NCI-H1105 treated with DMSO at 0.1 percent for 48 hours (cell line): ENCODE measurements at regions not wholly inside any gene's neighbourhood (a gene's known extent, or its start where the extent isn't known, plus 50 kb on each side); places are given as distances from the start of the nearest gene placed in this dataset.

Experiments
- DNase-seq: peaks from one replicate; lab custom pipeline; 2025; lab: John Stamatoyannopoulos, UW

- no peak for DNase-seq
Measured at GRCh38 chr6:40844246-40844645, 194.8 kb downstream of the UNC5CL start.

GRCh38 chr6:40841721-40842120 is 197.3 kb downstream of the UNC5CL start:
- no peak for DNase-seq

GRCh38 chr6:40832691-40833090 is 206.3 kb downstream of the UNC5CL start:
- DNase-seq: no peak

DNA sequence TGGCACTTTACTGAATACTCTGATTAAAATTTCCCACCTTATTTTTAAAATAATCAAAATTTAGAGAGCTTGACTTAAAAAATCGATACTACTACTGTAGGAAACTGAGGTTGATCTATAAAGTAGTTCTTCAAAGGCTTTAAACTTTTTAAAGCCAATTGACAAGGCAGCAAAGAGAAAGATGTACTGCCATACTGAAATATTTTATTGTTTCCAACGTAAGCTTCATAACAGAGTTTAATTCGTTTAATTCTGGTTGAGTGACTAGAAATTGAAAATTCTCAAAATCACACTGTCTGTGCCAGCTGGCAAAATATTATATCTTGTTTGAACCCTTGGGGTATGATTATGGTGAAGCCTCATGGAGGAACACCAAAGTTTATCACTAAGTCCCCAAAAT is 207.6 kb downstream of the UNC5CL start:
- no peak for DNase-seq

- DNase-seq: no peak
Measured at GRCh38 chr6:40825102-40825501, 213.9 kb downstream of the UNC5CL start.

DNA sequence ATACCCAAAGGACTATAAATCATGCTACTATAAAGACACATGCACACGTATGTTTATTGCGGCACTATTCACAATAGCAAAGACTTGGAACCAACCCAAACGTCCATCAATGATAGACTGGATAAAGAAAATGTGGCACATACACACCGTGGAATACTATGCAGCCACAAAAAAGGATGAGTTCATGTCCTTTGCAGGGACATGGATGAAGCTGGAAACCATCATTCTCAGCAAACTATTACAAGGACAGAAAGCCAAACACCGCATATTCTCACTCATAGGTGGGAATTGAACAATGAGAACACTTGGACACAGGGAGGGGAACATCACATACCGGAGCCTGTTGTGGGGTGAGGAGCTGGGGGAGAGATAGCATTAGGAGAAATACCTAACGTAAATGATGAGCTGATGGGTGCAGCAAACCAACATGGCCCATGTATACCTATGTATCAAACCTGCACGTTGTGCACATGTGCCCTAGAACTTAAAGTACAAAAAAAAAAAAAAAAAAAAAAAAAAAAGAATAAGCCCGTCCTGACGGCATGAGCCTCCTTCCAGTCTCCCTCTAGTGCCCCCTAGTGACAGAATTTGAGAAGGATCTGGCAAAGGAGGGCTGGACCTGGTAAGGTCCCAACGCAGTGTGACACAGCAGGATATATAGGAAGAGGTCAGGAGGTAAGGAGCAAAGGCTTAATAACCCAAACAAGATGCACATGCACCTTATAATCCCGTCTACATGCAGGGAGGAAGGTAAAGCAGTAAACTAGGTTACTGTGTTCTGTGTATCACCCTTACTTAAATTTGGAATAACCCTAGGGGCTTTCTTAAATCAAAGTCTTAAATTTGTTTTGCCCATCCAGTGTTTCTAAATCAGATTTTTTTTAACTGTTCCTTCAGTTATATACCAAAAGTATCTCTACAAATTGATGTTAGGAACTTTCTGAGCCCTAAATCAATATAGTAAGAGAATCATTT is 214.8 kb downstream of the UNC5CL start:
- peak; percentile 18 for DNase-seq

DNA sequence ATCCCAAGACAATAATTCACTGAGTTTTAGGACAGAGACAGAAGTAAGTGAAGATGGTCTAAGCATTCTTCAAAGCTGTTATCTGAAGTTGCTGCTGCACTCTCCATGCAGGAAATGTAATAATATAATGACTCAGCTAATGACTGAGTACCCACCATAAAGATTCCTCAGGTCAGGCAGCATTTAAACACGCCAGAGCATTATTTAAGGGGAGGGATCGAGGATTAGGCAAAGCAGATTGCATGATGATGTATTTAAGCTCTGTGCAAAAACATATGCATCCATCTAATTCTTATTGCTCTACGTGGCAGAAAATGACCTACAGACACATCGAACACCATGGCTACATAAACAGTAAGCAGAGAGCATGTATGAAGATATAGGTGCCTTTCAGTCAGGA is 216.4 kb downstream of the UNC5CL start:
- DNase-seq: no peak

GRCh38 chr6:40819182-40819834 is 219.7 kb downstream of the UNC5CL start:
- DNase-seq: no peak

GRCh38 chr6:40817369-40817768 is 221.7 kb downstream of the UNC5CL start:
- DNase-seq: no peak

- DNase-seq: no peak
Measured at GRCh38 chr6:40816601-40817000, 222.4 kb downstream of the UNC5CL start.

DNA sequence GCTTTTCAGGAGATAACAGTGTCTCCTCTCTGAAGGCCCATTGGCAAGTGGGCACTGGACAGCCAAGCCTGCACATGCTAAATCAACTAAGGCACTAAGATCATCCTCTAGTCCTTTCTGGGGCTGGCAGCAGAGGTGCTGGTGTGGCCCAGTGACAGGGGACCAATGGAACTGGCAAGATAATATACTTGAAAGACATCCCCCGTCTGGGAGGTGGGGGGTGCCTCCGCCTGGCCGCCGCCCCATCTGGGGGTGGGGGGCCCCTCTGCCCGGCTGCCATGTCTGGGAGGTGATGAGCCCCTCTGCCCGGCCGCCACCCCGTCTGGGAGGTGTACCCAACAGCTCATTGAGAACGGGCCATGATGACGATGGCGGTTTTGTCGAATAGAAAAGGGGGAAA is 223.3 kb downstream of the UNC5CL start:
- DNase-seq: no peak

- DNase-seq: no peak
Measured at GRCh38 chr6:40810171-40810570, 223.0 kb upstream of the LRFN2 start.

DNA sequence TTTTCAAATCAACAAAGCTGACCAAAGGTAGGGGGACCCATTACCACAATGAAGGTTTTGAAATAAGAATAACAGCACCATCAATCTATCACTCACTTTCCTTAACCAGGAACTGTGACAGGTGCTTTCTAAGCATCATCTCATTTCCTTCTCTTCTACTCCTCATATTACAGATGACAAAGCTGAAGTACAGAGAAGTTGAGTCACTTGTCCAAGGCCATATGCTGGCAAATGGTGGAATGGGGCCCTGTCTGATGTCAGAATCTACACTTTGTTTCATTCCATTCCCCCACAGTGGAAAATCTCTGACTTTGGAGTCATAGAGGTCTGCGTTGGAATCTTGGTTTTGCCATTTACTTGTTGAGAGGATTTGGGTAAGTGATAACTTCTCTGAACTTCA is 222.5 kb upstream of the LRFN2 start:
- DNase-seq: no peak

GRCh38 chr6:40807484-40807883 is 220.3 kb upstream of the LRFN2 start:
- no peak for DNase-seq

- no peak for DNase-seq
Measured at GRCh38 chr6:40806256-40806864, 219.2 kb upstream of the LRFN2 start.

DNA sequence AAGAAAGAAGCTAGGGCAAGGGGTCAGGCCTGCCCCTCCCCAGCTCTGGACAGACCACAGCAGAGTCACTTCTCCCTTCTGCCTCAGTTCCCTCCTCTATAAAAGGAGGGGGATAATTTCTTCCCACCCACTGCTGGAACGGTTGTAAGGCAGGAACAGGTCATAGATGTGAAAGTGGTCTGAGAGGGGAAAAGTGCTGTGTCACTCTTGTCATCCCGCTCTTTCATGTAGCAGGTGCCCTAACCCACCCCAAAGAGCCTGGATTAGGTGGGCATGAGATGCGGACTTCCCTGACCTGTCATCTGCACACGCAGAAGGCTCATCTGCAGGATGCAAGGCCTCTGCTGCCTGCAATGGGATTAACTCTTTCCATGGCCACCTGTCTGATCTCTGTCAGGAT is 218.2 kb upstream of the LRFN2 start:
- no peak for DNase-seq

DNA sequence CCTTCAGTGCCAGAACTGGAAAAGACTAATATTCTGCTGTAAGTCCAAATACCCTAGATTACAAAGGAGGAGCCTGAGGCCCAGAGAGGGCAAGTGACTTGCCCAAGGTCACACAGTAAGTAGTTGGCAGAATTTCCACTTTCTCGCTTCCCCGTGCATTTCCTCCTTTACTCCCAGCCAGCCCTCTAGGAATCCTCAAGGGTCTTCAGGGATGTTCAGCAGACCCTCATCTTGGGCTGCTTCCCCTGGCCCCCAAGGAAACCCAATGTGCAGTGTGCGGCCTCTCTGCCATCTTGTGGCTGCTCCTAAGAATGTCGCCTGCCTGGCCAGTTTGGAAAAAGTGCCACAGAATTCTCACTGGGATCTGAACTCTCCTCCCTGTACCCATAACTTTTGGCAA is 217.7 kb upstream of the LRFN2 start:
- DNase-seq: no peak

- DNase-seq: no peak
Measured at GRCh38 chr6:40803897-40804702, 216.9 kb upstream of the LRFN2 start.

GRCh38 chr6:40802481-40802880 is 215.3 kb upstream of the LRFN2 start:
- no peak for DNase-seq

DNA sequence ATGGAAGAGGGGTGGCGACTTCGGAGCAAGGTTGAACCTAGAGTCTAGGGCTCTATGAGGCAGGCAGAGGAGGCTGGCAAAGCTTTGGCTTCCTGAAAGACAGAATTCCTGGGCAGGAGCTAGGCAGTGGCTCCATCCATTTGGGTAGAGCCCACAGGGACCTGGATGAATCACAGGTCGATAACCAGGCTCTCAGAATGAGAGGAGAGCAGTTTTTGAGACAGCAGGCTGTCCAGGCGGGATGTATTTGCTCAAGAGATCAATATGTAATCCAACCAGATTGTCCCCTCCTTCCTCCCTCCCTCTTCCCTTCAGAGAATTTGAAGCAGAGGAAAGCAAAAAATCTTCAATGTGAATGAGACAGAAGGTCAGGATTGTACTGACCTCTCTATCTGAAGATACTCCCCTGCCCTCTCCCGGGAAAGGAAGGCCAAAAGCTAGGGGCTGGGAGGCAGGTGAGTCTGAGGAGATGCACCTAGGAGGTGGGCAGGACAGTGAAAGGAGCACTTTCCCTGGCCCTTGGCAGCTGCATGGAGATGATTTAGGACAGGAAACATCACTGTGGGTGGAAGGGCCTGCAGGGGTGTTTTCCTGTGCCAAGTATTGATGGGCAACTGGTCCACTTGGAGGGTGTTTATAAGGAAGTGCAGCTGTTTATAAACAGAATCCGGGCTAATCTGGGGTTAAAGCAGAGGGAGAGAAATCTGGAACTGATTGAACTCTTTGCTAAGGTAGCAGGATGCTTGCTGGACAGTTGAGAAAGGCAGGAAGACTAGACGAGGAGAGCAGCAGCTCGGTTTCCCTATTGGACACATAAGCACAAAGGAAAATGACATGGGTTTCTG is 212.4 kb upstream of the LRFN2 start:
- no peak for DNase-seq
